ENCODE measurements at regions not wholly inside any gene's neighbourhood (a gene's known extent, or its start where the extent isn't known, plus 50 kb on each side); places are given as distances from the start of the nearest gene placed in this dataset.

- no peaks in the 10 kb centered on the region for H3K36me3 ChIP-seq (ENCODE audit: control insufficient read depth in 2 of 2, extremely low read depth in 1 of 2, insufficient read depth in 2 of 2, low read length in 2 of 2)
- intact Hi-C loops (cut with micrococcal nuclease) = no loop called here
- no peak overlapping the region for H3K4me2 ChIP-seq (ENCODE audit: insufficient read depth, low read length)
- BruUV-seq (replicated peaks) = no TSS peak
- H3K27ac ChIP-seq (ENCODE audit: insufficient read depth, low read depth, low read length) = no peak overlapping the region
- H3K4me3 ChIP-seq (replicated peaks in 1 of 3; ENCODE audit: insufficient read depth in 1 of 3, low read depth in 1 of 3, low read length in 3 of 3) = no peak overlapping the region
- CTCF ChIA-PET = interaction anchor here (1.0 to 1.5 kb wide), 2 partner anchors 18 to 20 kb away, joined by 3 to 4 read pairs; no protein-coding TSS in a partner anchor
- H4K20me1 ChIP-seq (replicated peaks; ENCODE audit: control insufficient read depth, extremely low read depth, insufficient read depth, low read length) = no peaks in the 10 kb centered on the region
- no peaks in the 10 kb centered on the region for H3K79me2 ChIP-seq (ENCODE audit: control insufficient read depth, insufficient read depth, low read length)
- H3K4me1 ChIP-seq (ENCODE audit: control insufficient read depth, extremely low read depth, insufficient read depth, low read length) = peaks cover 10% of the 10 kb centered on the region
- dilution Hi-C loops (cut with MboI; ENCODE audit: extremely low pct_ligation_motif_present, low sequenced_read_pairs) = no loop called here
- FAIRE-seq (no peak), DNase-seq (ENCODE audit: low read depth, low spot score) (no peak)
- no peaks in the 10 kb centered on the region for H3K27me3 ChIP-seq (ENCODE audit: control insufficient read depth in 2 of 2, insufficient read depth in 2 of 2, low read length in 2 of 2)
- POLR2A ChIA-PET = no interaction called here
- no peaks in the 10 kb centered on the region for H3K9me3 ChIP-seq (replicated peaks; ENCODE audit: control insufficient read depth, insufficient read depth, low read length)
- H2AFZ ChIP-seq (ENCODE audit: low read depth, low read length) = no peak overlapping the region
- TF ChIP-seq JUN (IDR thresholded peaks at IDR 0.05; ENCODE audit: borderline replicate concordance, insufficient read depth, insufficient read length, low read depth) (no peak), MYC (IDR thresholded peaks at IDR 0.05; ENCODE audit: low read depth, low read length) (no peak), POLR2A (IDR thresholded peaks at IDR 0.05; ENCODE audit: low read depth, low read length) (no peak), POLR2AphosphoS5 (IDR thresholded peaks at IDR 0.05; ENCODE audit: insufficient read depth, low read depth, low read length) (no peak), GATA2 (IDR thresholded peaks at IDR 0.05; ENCODE audit: insufficient read depth, insufficient read length, low read depth, low read length) (no peak), CTCF (IDR thresholded peaks at IDR 0.05; ENCODE audit: extremely low read depth in 1 of 2, insufficient read depth in 1 of 2, low read depth in 1 of 2, low read length in 2 of 2) (no peak), EZH2 (IDR thresholded peaks at IDR 0.05; ENCODE audit: borderline replicate concordance, low read depth, low read length, severe bottlenecking) (no peak), FOS (IDR thresholded peaks at IDR 0.05; ENCODE audit: borderline replicate concordance, insufficient read depth, low read length) (no peak)
- H3K9me1 ChIP-seq (replicated peaks; ENCODE audit: control insufficient read depth, extremely low read depth, insufficient read depth, low read length) = no peaks in the 10 kb centered on the region
- no peak overlapping the region for H3K9ac ChIP-seq (replicated peaks; ENCODE audit: extremely low read depth, insufficient read depth, low read length)
Observed at GRCh38 chr4:72966652-72967051, 102.9 kb downstream of the COX18 start.
